ENCODE measurements at regions not wholly inside any gene's neighbourhood (a gene's known extent, or its start where the extent isn't known, plus 50 kb on each side); places are given as distances from the start of the nearest gene placed in this dataset.

GRCh38 chr2:49788300-49788699, 634.0 kb upstream of the FSHR start:
- no peak overlapping the region for H3K27ac ChIP-seq (ENCODE audit: low read depth)
- H3K79me2 ChIP-seq (replicated peaks; ENCODE audit: insufficient read depth), result no peaks in the 10 kb centered on the region
- no peaks in the 10 kb centered on the region for H3K4me1 Mint-ChIP-seq
- H2AFZ ChIP-seq, result no peak overlapping the region
- H3K4me2 ChIP-seq, result no peak overlapping the region
- no peaks in the 10 kb centered on the region for H3F3A ChIP-seq (replicated peaks; ENCODE audit: low read depth)
- H4K20me1 ChIP-seq (replicated peaks; ENCODE audit: insufficient read depth), result no peaks in the 10 kb centered on the region
- no peaks in the 10 kb centered on the region for H3K9me2 ChIP-seq (ENCODE audit: insufficient read depth)
- TF ChIP-seq STAT1 (IDR thresholded peaks at IDR 0.05; ENCODE audit: unreplicated experiment) (no peak), ZNF331 (CRISPR knock-in tag; IDR thresholded peaks at IDR 0.05; ENCODE audit: low read depth) (no peak), ETS1 (IDR thresholded peaks at IDR 0.05) (no peak), CTCF (conservative IDR thresholded peaks at IDR 0.05; ENCODE audit: low read depth in 2 of 2) (no peak), EZH2 (IDR thresholded peaks at IDR 0.05; ENCODE audit: low read depth, unreplicated experiment) (no peak), ZNF462 (CRISPR knock-in tag; IDR thresholded peaks at IDR 0.05) (no peak), ZNF114 (CRISPR knock-in tag; IDR thresholded peaks at IDR 0.05) (no peak), CREB1 (CRISPR knock-in tag; IDR thresholded peaks at IDR 0.05; ENCODE audit: low read depth) (no peak), NANOG (IDR thresholded peaks at IDR 0.05; ENCODE audit: borderline replicate concordance) (no peak), REST (IDR thresholded peaks at IDR 0.05; ENCODE audit: unreplicated experiment) (no peak), JUNB (IDR thresholded peaks at IDR 0.05; ENCODE audit: unreplicated experiment) (no peak), POLR2AphosphoS5 (IDR thresholded peaks at IDR 0.05; ENCODE audit: low read depth) (no peak), EZH2phosphoT487 (IDR thresholded peaks at IDR 0.05; ENCODE audit: unreplicated experiment) (no peak)
- ATAC-seq (no peak), DNase-seq (ENCODE audit: low spot score) (no peak)
- no peaks in the 10 kb centered on the region for H3K9me3 Mint-ChIP-seq
- no peak overlapping the region for H3K4me3 Mint-ChIP-seq
- H3K4me1 ChIP-seq (ENCODE audit: insufficient read depth), result no peaks in the 10 kb centered on the region
- H3K27me3 Mint-ChIP-seq (ENCODE audit: insufficient read depth, low read depth, poor library complexity), result peaks cover under 1% of the 10 kb centered on the region
- H3K4me3 ChIP-seq, result no peak overlapping the region
- no peaks in the 10 kb centered on the region for H3K27me3 ChIP-seq (ENCODE audit: insufficient read depth)
- no peaks in the 10 kb centered on the region for H3K36me3 Mint-ChIP-seq (ENCODE audit: low read depth)
- no peak overlapping the region for H3K27ac Mint-ChIP-seq
- H3K36me3 ChIP-seq (ENCODE audit: insufficient read depth), result no peaks in the 10 kb centered on the region

Data from GM23338 (cell line).